ENCODE measurements at regions not wholly inside any gene's neighbourhood (a gene's known extent, or its start where the extent isn't known, plus 50 kb on each side); places are given as distances from the start of the nearest gene placed in this dataset.
"Not testable (repeated sequence)": the region's sequence is repeated elsewhere in the genome, so short reads cannot be mapped to it uniquely, and the experiment has no call there.

- H3K4me3 Mint-ChIP-seq = no peak overlapping the region
- Histone ChIP-seq H3K27ac (ENCODE audit: low read depth in 1 of 2, low read length in 2 of 2) (no peak overlapping the region), H3K27me3 (ENCODE audit: control insufficient read depth in 2 of 2, insufficient read depth in 2 of 2, low read length in 2 of 2) (no peaks in the 10 kb centered on the region), H3K9me3 (replicated peaks in 1 of 2; ENCODE audit: control insufficient read depth in 1 of 2, insufficient read depth in 1 of 2, low read length in 2 of 2) (no peaks in the 10 kb centered on the region), H4K20me1 (ENCODE audit: insufficient read depth, low read length) (no peaks in the 10 kb centered on the region), H3K4me2 (replicated peaks; ENCODE audit: extremely low read depth, low read length, poor library complexity, severe bottlenecking) (no peak overlapping the region), H2AFZ (ENCODE audit: insufficient read depth, low read depth, low read length, poor library complexity, severe bottlenecking) (no peak overlapping the region), H3K9ac (ENCODE audit: insufficient read depth, low read length, poor library complexity, severe bottlenecking) (no peak overlapping the region), H3K79me2 (ENCODE audit: insufficient read depth, low read length) (no peaks in the 10 kb centered on the region), H3K4me1 (ENCODE audit: control insufficient read depth in 1 of 2, insufficient read depth in 2 of 2, low read length in 2 of 2) (no peaks in the 10 kb centered on the region), H3K36me3 (replicated peaks in 1 of 2; ENCODE audit: control insufficient read depth in 1 of 2, insufficient read depth in 2 of 2, low read length in 2 of 2) (no peaks in the 10 kb centered on the region), H3K4me3 (replicated peaks in 1 of 3; ENCODE audit: low read depth in 2 of 3, low read length in 3 of 3) (no peak overlapping the region)
- H3K27ac Mint-ChIP-seq = no peak overlapping the region
- peaks cover 0 to 13% (median 5%) of the 10 kb centered on the region in 7 donors for H3K9me3 Mint-ChIP-seq
- intact Hi-C loops (cut with micrococcal nuclease) = no loop called here
- peaks cover 4% of the 10 kb centered on the region in 3 donors for H3K27me3 Mint-ChIP-seq (ENCODE audit: low read depth in 3 of 3)
- H3K36me3 Mint-ChIP-seq = no peaks in the 10 kb centered on the region
- no peak for TF ChIP-seq CTCF (IDR thresholded peaks at IDR 0.05)
- no CpG with 5 or more reads among the region's 3 CpGs for WGBS (ENCODE audit: insufficient coverage)
- H3K4me1 Mint-ChIP-seq = no peaks in the 10 kb centered on the region
- DNase-seq = no peak
Observed at GRCh38 chr3:67064105-67064504, 66.0 kb downstream of the KBTBD8 start.

- H3K4me3 Mint-ChIP-seq = no peak overlapping the region
- Histone ChIP-seq H3K27ac (ENCODE audit: low read depth in 1 of 2, low read length in 2 of 2) (no peak overlapping the region), H3K9me3 (replicated peaks in 1 of 2; ENCODE audit: control insufficient read depth in 1 of 2, insufficient read depth in 1 of 2, low read length in 2 of 2) (no peaks in the 10 kb centered on the region), H3K27me3 (ENCODE audit: control insufficient read depth in 2 of 2, insufficient read depth in 2 of 2, low read length in 2 of 2) (no peaks in the 10 kb centered on the region), H2AFZ (ENCODE audit: insufficient read depth, low read depth, low read length, poor library complexity, severe bottlenecking) (no peak overlapping the region), H3K4me1 (ENCODE audit: control insufficient read depth in 1 of 2, insufficient read depth in 2 of 2, low read length in 2 of 2) (no peaks in the 10 kb centered on the region), H4K20me1 (ENCODE audit: insufficient read depth, low read length) (no peaks in the 10 kb centered on the region), H3K79me2 (ENCODE audit: insufficient read depth, low read length) (no peaks in the 10 kb centered on the region), H3K9ac (ENCODE audit: insufficient read depth, low read length, poor library complexity, severe bottlenecking) (no peak overlapping the region), H3K4me2 (replicated peaks; ENCODE audit: extremely low read depth, low read length, poor library complexity, severe bottlenecking) (no peak overlapping the region), H3K4me3 (replicated peaks in 1 of 3; ENCODE audit: low read depth in 2 of 3, low read length in 3 of 3) (no peak overlapping the region), H3K36me3 (replicated peaks in 1 of 2; ENCODE audit: control insufficient read depth in 1 of 2, insufficient read depth in 2 of 2, low read length in 2 of 2) (no peaks in the 10 kb centered on the region)
- H3K4me1 Mint-ChIP-seq = no peaks in the 10 kb centered on the region
- peaks cover 1 to 5% (median 4%) of the 10 kb centered on the region in 3 donors for H3K27me3 Mint-ChIP-seq (ENCODE audit: low read depth in 3 of 3)
- H3K27ac Mint-ChIP-seq = no peak overlapping the region
- H3K9me3 Mint-ChIP-seq = peaks cover 0 to 5% (median 1%) of the 10 kb centered on the region in 7 donors
- intact Hi-C loops (cut with micrococcal nuclease) = no loop called here
- no CpG with 5 or more reads among the region's 4 CpGs for WGBS (ENCODE audit: insufficient coverage)
- TF ChIP-seq CTCF (IDR thresholded peaks at IDR 0.05) = no peak
- no peaks in the 10 kb centered on the region for H3K36me3 Mint-ChIP-seq
- no peak for DNase-seq
Observed at GRCh38 chr3:67067251-67067650, 69.1 kb downstream of the KBTBD8 start.

GRCh38 chr3:67072640-67073039 lies 74.5 kb downstream of the KBTBD8 start:
- H3K9me3 Mint-ChIP-seq; H3K9ac ChIP-seq (ENCODE audit: insufficient read depth, low read length, poor library complexity, severe bottlenecking); H3K4me2 ChIP-seq (replicated peaks; ENCODE audit: extremely low read depth, low read length, poor library complexity, severe bottlenecking); H3K9me3 ChIP-seq (replicated peaks in 1 of 2; ENCODE audit: control insufficient read depth in 1 of 2, insufficient read depth in 1 of 2, low read length in 2 of 2); H3K27ac ChIP-seq (ENCODE audit: low read depth in 1 of 2, low read length in 2 of 2); H4K20me1 ChIP-seq (ENCODE audit: insufficient read depth, low read length); H3K36me3 Mint-ChIP-seq; H3K4me1 Mint-ChIP-seq; H3K27ac Mint-ChIP-seq; DNase-seq; H3K36me3 ChIP-seq (replicated peaks in 1 of 2; ENCODE audit: control insufficient read depth in 1 of 2, insufficient read depth in 2 of 2, low read length in 2 of 2); H3K4me3 Mint-ChIP-seq; H3K4me1 ChIP-seq (ENCODE audit: control insufficient read depth in 1 of 2, insufficient read depth in 2 of 2, low read length in 2 of 2); H3K4me3 ChIP-seq (replicated peaks in 1 of 3; ENCODE audit: low read depth in 2 of 3, low read length in 3 of 3); H3K27me3 Mint-ChIP-seq (ENCODE audit: low read depth in 3 of 3); intact Hi-C loops (cut with micrococcal nuclease); H3K79me2 ChIP-seq (ENCODE audit: insufficient read depth, low read length); H2AFZ ChIP-seq (ENCODE audit: insufficient read depth, low read depth, low read length, poor library complexity, severe bottlenecking); H3K27me3 ChIP-seq (ENCODE audit: control insufficient read depth in 2 of 2, insufficient read depth in 2 of 2, low read length in 2 of 2): not testable (repeated sequence)
- no CpG with 5 or more reads among the region's 2 CpGs for WGBS (ENCODE audit: insufficient coverage)

Measured in CD14-positive monocyte (primary cell).